H54 (cell line): ENCODE measurements at regions not wholly inside any gene's neighbourhood (a gene's known extent, or its start where the extent isn't known, plus 50 kb on each side); places are given as distances from the start of the nearest gene placed in this dataset.

Experiments used
- DNase-seq: peaks from one replicate; pipeline ENCODE4 v3.0.0; 2011; ENCODE audit warnings: low spot score, mixed read lengths; ENCODE audit not compliant: insufficient read length
- FAIRE-seq: peaks from 3 replicates; lab custom pipeline; 2011; peaks lifted over from hg19 to GRCh38; lab: Jason Lieb, UNC
- POLR2A ChIP-seq: IDR thresholded peaks from 2 replicates; pipeline ENCODE4 v1.6.1; 2011; ENCODE audit warnings: low read depth, mild to moderate bottlenecking, low read length

DNA sequence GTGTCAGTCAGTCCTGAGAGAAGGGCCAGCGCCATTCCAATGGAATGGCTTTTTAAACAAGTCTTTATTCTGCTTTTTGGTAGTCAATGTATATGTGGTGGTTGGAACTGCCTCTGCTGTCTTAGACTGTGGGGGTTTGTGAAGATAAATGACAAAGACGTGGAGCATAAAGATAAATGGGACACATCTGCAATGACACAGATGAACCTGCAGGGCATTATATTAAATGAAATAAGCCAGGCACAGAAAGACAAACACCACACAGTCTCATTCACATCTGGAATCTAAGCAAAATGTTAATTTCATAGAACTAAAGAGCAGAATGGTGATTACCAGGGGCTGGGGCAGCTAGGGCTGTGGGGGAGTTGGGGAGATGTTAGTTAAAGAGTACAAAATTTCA, 912.8 kb upstream of the MAN1A1 start:
- no peak for TF ChIP-seq POLR2A
- DNase-seq, result no peak
- FAIRE-seq, result no peak

DNA sequence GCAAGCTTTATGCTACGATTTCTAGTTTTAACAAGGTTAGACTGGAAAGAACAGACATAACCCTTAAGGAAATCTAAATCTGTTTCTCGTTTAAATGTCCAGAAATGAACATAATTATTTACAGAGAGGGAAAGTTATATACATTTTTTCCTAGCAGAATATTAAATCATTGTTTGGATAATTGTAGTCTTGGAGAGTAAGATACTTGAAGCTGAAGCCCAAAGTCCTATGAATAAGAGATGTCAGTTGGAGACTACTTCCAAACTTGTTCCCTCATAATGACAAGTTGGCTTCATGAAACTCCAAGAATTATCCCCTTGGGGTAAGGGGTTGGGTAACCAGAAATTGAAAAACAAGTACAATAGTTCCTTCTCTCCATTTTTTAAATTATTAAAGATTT, 911.1 kb upstream of the MAN1A1 start:
- TF ChIP-seq POLR2A, result no peak
- no peak for FAIRE-seq

DNA sequence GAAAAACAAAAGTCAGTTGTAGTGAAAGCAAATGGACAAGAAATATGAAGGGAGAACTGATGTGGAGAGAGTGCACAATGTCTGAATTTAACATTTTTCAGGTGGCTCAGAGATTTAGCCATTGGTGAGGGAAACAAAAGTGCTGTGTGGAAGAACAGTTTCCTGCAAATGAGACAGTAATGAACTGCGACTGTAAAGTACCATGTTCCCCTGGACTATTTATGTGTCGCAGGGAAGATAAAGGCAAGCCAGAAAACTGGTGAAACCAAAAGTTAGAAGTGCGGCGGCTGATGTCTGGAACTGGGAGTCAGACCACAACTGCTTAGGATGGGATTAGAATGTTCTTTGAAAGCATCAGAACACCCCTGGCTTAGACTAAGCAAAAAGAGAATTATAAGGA, 905.1 kb upstream of the MAN1A1 start:
- DNase-seq (no peak), FAIRE-seq (no peak)
- TF ChIP-seq POLR2A, result no peak

More for the DNA sequence above, 911.1 kb upstream of the MAN1A1 start:
- DNase-seq, result no peak

DNA sequence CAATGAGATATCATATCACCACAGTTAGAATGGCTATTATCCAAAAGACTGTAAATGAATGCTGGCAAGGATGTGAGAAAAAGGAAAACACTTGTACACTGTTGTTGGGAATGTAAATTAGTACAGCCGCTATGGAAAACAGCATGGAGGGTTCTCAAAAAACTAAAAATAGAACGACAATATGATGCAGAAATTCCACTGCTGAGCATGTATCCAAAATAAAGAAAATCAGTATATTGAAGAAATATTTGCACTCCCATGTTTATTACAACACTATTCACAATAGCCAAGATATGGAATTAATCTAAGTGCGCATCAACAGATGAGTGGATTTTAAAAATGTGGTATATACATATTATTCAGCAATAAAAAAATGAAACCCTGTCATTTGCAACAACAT, 898.9 kb upstream of the MAN1A1 start:
- FAIRE-seq (no peak), DNase-seq (no peak)
- no peak for TF ChIP-seq POLR2A

DNA sequence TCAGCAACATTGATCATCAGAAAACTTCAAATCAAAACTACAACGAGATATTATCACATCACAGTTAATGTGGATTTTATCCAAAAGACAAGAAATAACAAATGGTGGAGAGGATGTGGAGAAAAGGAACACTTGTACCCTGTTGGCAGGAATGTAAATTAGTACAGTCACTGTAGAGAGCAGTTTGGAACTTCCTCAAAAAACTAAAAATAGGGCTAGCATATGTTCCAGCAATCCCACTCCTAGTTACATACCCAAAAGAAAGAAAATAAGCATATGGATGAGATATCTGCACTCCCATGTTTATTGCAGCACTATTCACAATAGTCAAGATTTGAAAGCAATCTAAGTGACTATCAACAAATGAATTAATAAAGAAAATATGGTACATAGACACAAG, 887.7 kb upstream of the MAN1A1 start:
- FAIRE-seq, result no peak
- no peak for TF ChIP-seq POLR2A
- no peak for DNase-seq

DNA sequence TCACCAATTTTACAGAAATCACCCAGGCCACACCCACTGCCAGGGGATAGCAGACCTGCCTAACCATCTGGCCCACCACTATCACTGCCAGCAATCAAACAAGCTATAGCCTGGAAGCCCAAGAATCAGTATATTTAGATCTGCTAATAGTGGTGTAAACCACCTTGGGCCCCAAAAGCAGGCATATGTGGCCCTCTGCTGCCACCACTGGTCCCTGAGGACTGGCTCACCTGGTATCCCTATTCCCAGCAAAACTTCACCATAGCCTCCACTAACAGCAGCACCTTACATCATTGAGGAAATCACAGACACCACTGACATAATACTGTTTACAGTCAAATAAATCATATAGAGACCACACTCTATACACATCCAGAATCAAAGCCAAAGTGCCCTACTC, 880.4 kb upstream of the MAN1A1 start:
- no peak for TF ChIP-seq POLR2A

DNA sequence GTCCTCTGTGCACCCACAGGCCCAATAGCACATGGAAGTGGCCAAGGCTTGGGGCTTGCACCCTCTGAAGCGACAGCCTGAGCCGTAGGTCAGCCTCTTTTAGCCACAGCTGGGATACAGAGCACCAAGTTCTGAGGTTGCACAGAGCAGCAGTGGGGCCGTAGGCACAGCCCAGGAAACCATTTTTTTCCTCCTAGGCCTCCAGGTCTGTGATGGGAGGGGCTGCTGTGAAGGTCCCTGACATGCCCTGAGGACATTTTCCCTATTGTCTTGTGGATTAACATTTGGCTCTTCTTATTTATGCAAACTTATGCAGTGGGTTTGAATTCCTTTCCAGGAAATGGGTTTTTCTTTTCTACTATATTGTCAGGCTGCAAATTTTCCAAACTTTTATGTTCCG, 878.7 kb upstream of the MAN1A1 start:
- no peak for DNase-seq
- FAIRE-seq, result no peak
- TF ChIP-seq POLR2A, result no peak

More for the DNA sequence above, 880.4 kb upstream of the MAN1A1 start:
- FAIRE-seq (no peak), DNase-seq (no peak)

DNA sequence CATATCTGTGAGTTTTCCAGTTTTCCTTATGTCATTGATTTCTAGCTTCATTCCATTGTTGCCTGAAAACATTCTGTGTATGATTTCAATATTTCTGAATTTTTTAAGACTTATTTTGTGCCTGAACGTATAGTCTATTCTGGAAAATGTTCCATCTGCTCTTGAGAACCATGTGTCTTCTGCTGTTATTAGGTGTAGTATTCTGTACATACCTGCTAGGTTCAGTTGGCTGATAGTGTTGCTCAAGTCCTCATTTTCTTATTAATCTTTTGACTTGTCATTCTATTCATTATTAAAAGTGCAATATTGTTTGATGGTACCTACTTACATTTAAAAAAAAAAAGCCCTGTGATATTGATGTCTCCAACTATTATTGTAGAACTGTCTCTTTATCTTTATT, 869.8 kb upstream of the MAN1A1 start:
- FAIRE-seq (no peak), DNase-seq (no peak)
- TF ChIP-seq POLR2A, result no peak

DNA sequence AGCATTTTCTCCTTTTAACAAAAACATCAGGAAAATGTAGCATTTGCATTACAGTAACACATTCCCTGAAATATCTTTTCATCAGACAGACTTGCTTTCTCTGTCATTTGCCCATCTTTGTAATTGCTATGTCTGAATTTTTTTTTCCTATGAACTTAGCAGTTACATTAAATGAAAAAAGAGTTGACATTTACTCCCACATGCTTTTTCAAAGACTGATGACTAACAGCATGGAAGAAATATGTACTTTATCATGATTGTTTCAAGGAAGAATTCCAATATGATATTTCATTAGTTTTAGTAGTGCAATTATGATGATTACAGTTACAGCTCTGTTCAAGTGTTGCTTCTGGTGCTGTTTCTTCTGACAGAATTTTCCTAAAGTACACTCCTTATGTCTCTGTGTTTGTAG, 864.5 kb upstream of the MAN1A1 start:
- no peak for FAIRE-seq
- DNase-seq, result no peak
- TF ChIP-seq POLR2A, result no peak

DNA sequence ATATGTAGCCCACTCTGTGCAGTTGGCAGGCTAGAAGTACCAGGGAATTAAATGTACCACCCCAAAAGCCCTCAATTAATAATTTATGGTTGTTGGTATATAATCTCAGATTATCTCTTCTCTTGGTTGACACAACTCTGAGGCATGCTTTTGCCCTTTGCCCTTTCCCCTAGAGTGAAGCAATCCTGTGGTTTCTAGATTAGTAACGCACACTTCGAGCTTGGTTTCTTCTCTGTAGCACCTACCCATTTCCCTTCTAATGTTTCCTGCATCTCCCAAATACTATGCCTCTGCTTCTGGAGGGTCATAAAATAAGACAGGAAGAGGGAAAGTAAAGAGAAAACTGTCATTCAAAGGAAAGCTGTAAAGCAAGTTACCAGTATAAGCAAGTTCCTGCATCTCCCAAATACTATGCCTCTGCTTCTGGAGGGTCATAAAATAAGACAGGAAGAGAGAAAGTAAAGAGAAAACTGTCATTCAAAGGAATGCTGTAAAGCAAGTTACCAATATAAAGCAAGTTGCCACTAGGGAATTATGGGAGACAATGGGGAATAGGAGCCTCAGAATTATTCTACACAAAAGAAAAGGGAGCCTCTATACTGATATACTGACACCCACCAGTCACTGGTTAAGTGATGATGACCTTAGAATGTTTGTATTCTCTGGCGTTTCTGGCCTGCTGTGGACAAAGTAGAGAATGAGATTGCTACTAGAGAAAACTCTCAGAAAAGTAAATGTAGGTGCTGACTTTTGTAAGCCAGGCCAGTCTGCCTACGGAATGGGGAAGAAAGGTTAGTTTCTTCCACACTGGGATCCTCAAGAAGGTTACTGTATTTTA, 862.6 kb upstream of the MAN1A1 start:
- TF ChIP-seq POLR2A, result no peak
- no peak for DNase-seq
- FAIRE-seq, result no peak

DNA sequence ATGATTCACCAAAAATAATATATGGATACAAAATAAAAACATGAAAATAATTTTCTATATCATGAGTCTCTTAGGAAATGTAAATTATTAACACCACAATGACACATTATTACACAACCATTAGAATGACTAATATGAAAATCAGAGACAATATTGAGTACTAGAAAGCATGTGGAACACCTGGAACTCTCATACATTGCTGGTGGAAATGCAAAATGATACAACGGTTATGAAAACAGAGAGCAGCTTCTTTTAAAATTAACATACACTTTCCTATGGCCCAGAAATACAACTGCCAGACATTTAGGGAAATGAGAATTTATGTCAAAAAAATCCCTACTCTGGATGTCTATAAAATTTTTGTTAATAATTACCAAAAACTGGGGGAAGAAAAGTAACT, 853.3 kb upstream of the MAN1A1 start:
- DNase-seq (no peak), FAIRE-seq (no peak)
- no peak for TF ChIP-seq POLR2A

DNA sequence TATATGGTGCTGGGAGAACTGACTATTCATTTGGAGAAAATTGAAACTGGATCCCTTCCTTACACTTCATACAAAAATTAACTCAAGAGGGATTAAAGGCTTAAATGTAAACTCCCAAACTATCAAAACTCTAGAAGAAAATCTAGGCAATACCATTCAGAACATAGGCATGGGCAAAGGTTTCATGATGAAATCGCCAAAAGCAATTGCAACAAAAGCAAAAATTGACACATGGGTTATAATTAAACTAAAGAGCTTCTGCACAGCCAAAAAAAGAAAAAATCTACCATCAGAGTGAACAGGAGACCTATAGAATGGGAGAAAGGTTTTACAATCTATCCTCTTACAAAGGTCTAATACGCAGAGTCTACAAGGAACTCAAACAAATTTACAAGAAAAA, 851.3 kb upstream of the MAN1A1 start:
- DNase-seq (no peak), FAIRE-seq (no peak)
- TF ChIP-seq POLR2A, result no peak

DNA sequence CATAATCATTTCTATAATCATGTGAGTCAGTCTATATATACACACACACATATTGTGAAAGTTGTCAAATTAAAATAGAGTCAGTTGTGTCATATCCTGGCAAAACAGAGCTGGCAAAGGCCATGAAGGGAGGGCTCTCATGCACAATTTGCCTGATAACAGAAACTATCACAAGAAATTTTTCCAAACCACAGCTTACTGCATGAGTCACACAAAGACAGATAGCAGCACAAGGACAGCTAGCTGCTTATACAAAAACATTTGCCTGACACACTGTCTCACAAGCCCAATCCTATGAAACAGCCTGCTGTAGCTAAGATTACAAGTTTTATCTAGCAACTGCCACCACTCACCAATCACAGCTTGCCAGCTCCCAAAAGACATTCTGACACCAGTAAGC, 848.5 kb upstream of the MAN1A1 start:
- no peak for TF ChIP-seq POLR2A
- no peak for DNase-seq
- FAIRE-seq, result peak; percentile 89

DNA sequence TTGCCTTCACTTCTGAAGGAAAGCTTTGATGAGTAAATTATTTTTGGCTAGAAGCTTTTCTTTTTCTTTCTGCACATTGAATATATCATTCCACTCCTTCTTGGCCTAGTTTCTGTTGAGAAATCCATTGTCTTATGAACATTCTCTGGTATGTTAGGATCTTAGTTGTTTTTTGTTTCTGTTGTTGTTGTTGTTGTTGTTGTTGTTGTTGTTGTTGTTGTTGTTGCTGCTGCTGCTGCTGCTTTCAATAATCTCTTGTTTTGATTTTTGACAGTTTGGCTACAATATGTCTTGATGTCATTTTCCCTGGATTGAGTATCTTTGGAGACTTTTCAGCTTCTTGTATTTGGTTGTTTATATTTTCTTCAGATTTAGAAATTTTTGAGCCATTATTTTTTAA, 836.5 kb upstream of the MAN1A1 start:
- FAIRE-seq, result no peak
- TF ChIP-seq POLR2A, result no peak
- DNase-seq, result no peak

DNA sequence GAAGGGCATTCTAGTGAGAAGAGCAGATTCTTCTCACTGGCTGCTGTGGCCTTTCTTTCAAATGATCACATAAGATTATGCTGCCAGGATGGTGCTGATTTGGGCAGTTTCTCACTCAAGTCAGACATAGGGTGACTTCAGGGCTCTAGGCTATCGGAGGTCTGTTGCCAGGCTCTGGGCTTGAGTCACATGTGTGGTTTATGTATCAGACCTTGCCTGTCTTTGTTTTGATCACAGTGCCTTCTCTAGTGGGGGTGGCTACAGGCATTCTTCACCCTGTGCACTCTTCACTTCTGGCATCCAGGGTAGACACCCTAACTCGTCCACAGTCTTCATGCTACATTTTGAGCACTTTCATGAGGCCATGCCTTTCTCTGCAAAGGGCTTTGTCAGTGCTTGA, 823.7 kb upstream of the MAN1A1 start:
- no peak for TF ChIP-seq POLR2A
- FAIRE-seq (no peak), DNase-seq (no peak)

DNA sequence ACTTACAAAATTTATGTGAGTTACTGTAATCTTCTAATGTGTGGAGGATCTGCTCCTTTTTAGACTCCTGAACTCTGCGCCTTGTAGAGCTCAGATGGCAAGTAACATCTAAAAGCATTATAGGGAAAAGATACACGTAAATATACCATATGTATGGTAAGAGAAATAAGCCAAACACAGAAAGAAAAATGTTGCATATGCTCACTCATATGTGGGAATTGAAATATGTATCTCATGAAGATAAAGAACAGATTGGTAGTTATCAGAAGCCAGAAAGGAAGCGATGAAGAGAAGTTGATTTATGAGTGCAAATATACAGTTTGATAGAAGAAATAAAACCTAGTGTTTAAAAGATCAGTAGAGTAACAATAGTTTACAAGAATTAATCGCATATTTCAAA, 815.0 kb upstream of the MAN1A1 start:
- DNase-seq (no peak), FAIRE-seq (no peak)
- no peak for TF ChIP-seq POLR2A
